ENCODE measurements at regions not wholly inside any gene's neighbourhood (a gene's known extent, or its start where the extent isn't known, plus 50 kb on each side); places are given as distances from the start of the nearest gene placed in this dataset.
"Not testable (repeated sequence)": the region's sequence is repeated elsewhere in the genome, so short reads cannot be mapped to it uniquely, and the experiment has no call there.

GRCh38 chr7:81482600-81483186 is 287.2 kb downstream of the HGF start:
- Histone ChIP-seq H3K4me1 (ENCODE audit: control insufficient read depth, insufficient read depth, low read length) (peaks cover 17% of the 10 kb centered on the region), H3K4me3 (ENCODE audit: low read depth, low read length) (no peak overlapping the region), H3K9ac (ENCODE audit: low read length) (no peak overlapping the region), H3K27ac (ENCODE audit: low read depth, low read length) (no peak overlapping the region), H3K36me3 (ENCODE audit: control insufficient read depth, insufficient read depth, low read length) (no peaks in the 10 kb centered on the region), H3K27me3 (ENCODE audit: control insufficient read depth, insufficient read depth, low read length) (no peaks in the 10 kb centered on the region), H3K9me3 (ENCODE audit: control insufficient read depth, insufficient read depth, low read depth, low read length) (no peaks in the 10 kb centered on the region)

- Histone ChIP-seq H3K4me3 (ENCODE audit: low read depth, low read length) (no peak overlapping the region), H3K27ac (ENCODE audit: low read depth, low read length) (no peak overlapping the region), H3K4me1 (ENCODE audit: control insufficient read depth, insufficient read depth, low read length) (peaks cover 12% of the 10 kb centered on the region), H3K27me3 (ENCODE audit: control insufficient read depth, insufficient read depth, low read length) (no peaks in the 10 kb centered on the region), H3K9me3 (ENCODE audit: control insufficient read depth, insufficient read depth, low read depth, low read length) (no peaks in the 10 kb centered on the region), H3K9ac (ENCODE audit: low read length) (no peak overlapping the region), H3K36me3 (ENCODE audit: control insufficient read depth, insufficient read depth, low read length) (no peaks in the 10 kb centered on the region)
Measured at GRCh38 chr7:81478664-81479063, 291.2 kb downstream of the HGF start.

GRCh38 chr7:81478201-81478600 is 291.6 kb downstream of the HGF start:
- H3K9me3 ChIP-seq (ENCODE audit: control insufficient read depth, insufficient read depth, low read depth, low read length); H3K27ac ChIP-seq (ENCODE audit: low read depth, low read length); H3K4me3 ChIP-seq (ENCODE audit: low read depth, low read length): not testable (repeated sequence)

GRCh38 chr7:81473236-81473635 is 296.6 kb downstream of the HGF start:
- Histone ChIP-seq H3K27me3 (ENCODE audit: control insufficient read depth, insufficient read depth, low read length) (no peaks in the 10 kb centered on the region), H3K4me3 (ENCODE audit: low read depth, low read length) (no peak overlapping the region), H3K9me3 (ENCODE audit: control insufficient read depth, insufficient read depth, low read depth, low read length) (no peaks in the 10 kb centered on the region), H3K36me3 (ENCODE audit: control insufficient read depth, insufficient read depth, low read length) (no peaks in the 10 kb centered on the region), H3K27ac (ENCODE audit: low read depth, low read length) (no peak overlapping the region), H3K9ac (ENCODE audit: low read length) (no peak overlapping the region), H3K4me1 (ENCODE audit: control insufficient read depth, insufficient read depth, low read length) (no peaks in the 10 kb centered on the region)

More at GRCh38 chr7:81478201-81478600, 291.6 kb downstream of the HGF start:
- H3K4me1 ChIP-seq (ENCODE audit: control insufficient read depth, insufficient read depth, low read length); H3K36me3 ChIP-seq (ENCODE audit: control insufficient read depth, insufficient read depth, low read length); H3K27me3 ChIP-seq (ENCODE audit: control insufficient read depth, insufficient read depth, low read length); H3K9ac ChIP-seq (ENCODE audit: low read length): not testable (repeated sequence)

- Histone ChIP-seq H3K9ac (ENCODE audit: low read length) (no peak overlapping the region), H3K36me3 (ENCODE audit: control insufficient read depth, insufficient read depth, low read length) (no peaks in the 10 kb centered on the region), H3K4me3 (ENCODE audit: low read depth, low read length) (no peak overlapping the region), H3K4me1 (ENCODE audit: control insufficient read depth, insufficient read depth, low read length) (no peaks in the 10 kb centered on the region), H3K27me3 (ENCODE audit: control insufficient read depth, insufficient read depth, low read length) (no peaks in the 10 kb centered on the region), H3K9me3 (ENCODE audit: control insufficient read depth, insufficient read depth, low read depth, low read length) (no peaks in the 10 kb centered on the region), H3K27ac (ENCODE audit: low read depth, low read length) (no peak overlapping the region)
Measured at GRCh38 chr7:81470724-81471379, 299.0 kb downstream of the HGF start.

GRCh38 chr7:81469869-81470723 is 299.8 kb downstream of the HGF start:
- H3K9ac ChIP-seq (ENCODE audit: low read length), result no peak overlapping the region
- H3K27ac ChIP-seq (ENCODE audit: low read depth, low read length), result no peak overlapping the region
- H3K4me3 ChIP-seq (ENCODE audit: low read depth, low read length), result no peak overlapping the region
- no peaks in the 10 kb centered on the region for H3K4me1 ChIP-seq (ENCODE audit: control insufficient read depth, insufficient read depth, low read length)
- no peaks in the 10 kb centered on the region for H3K27me3 ChIP-seq (ENCODE audit: control insufficient read depth, insufficient read depth, low read length)
- H3K36me3 ChIP-seq (ENCODE audit: control insufficient read depth, insufficient read depth, low read length), result no peaks in the 10 kb centered on the region
- H3K9me3 ChIP-seq (ENCODE audit: control insufficient read depth, insufficient read depth, low read depth, low read length), result no peaks in the 10 kb centered on the region

GRCh38 chr7:81469153-81469868 is 300.5 kb downstream of the HGF start:
- no peaks in the 10 kb centered on the region for H3K4me1 ChIP-seq (ENCODE audit: control insufficient read depth, insufficient read depth, low read length)
- no peak overlapping the region for H3K4me3 ChIP-seq (ENCODE audit: low read depth, low read length)
- no peaks in the 10 kb centered on the region for H3K9me3 ChIP-seq (ENCODE audit: control insufficient read depth, insufficient read depth, low read depth, low read length)
- H3K27me3 ChIP-seq (ENCODE audit: control insufficient read depth, insufficient read depth, low read length), result no peaks in the 10 kb centered on the region
- no peak overlapping the region for H3K27ac ChIP-seq (ENCODE audit: low read depth, low read length)
- no peak overlapping the region for H3K9ac ChIP-seq (ENCODE audit: low read length)
- H3K36me3 ChIP-seq (ENCODE audit: control insufficient read depth, insufficient read depth, low read length), result no peaks in the 10 kb centered on the region

- no peaks in the 10 kb centered on the region for H3K36me3 ChIP-seq (ENCODE audit: control insufficient read depth, insufficient read depth, low read length)
- H3K4me1 ChIP-seq (ENCODE audit: control insufficient read depth, insufficient read depth, low read length), result no peaks in the 10 kb centered on the region
- H3K4me3 ChIP-seq (ENCODE audit: low read depth, low read length), result no peak overlapping the region
- no peak overlapping the region for H3K9ac ChIP-seq (ENCODE audit: low read length)
- H3K9me3 ChIP-seq (ENCODE audit: control insufficient read depth, insufficient read depth, low read depth, low read length), result no peaks in the 10 kb centered on the region
- H3K27me3 ChIP-seq (ENCODE audit: control insufficient read depth, insufficient read depth, low read length), result no peaks in the 10 kb centered on the region
- no peak overlapping the region for H3K27ac ChIP-seq (ENCODE audit: low read depth, low read length)
Measured at GRCh38 chr7:81468526-81468925, 301.3 kb downstream of the HGF start.

- Histone ChIP-seq H3K9me3 (ENCODE audit: control insufficient read depth, insufficient read depth, low read depth, low read length) (no peaks in the 10 kb centered on the region), H3K36me3 (ENCODE audit: control insufficient read depth, insufficient read depth, low read length) (no peaks in the 10 kb centered on the region), H3K4me3 (ENCODE audit: low read depth, low read length) (no peak overlapping the region)
Measured at GRCh38 chr7:81467964-81468363, 301.9 kb downstream of the HGF start.

GRCh38 chr7:81462672-81463071 is 307.2 kb downstream of the HGF start:
- Histone ChIP-seq H3K9me3 (ENCODE audit: control insufficient read depth, insufficient read depth, low read depth, low read length) (no peaks in the 10 kb centered on the region), H3K36me3 (ENCODE audit: control insufficient read depth, insufficient read depth, low read length) (no peaks in the 10 kb centered on the region), H3K27me3 (ENCODE audit: control insufficient read depth, insufficient read depth, low read length) (no peaks in the 10 kb centered on the region), H3K4me1 (ENCODE audit: control insufficient read depth, insufficient read depth, low read length) (no peaks in the 10 kb centered on the region), H3K4me3 (ENCODE audit: low read depth, low read length) (no peak overlapping the region), H3K27ac (ENCODE audit: low read depth, low read length) (no peak overlapping the region), H3K9ac (ENCODE audit: low read length) (no peak overlapping the region)

More at GRCh38 chr7:81467964-81468363, 301.9 kb downstream of the HGF start:
- Histone ChIP-seq H3K9ac (ENCODE audit: low read length) (no peak overlapping the region), H3K27me3 (ENCODE audit: control insufficient read depth, insufficient read depth, low read length) (no peaks in the 10 kb centered on the region), H3K4me1 (ENCODE audit: control insufficient read depth, insufficient read depth, low read length) (no peaks in the 10 kb centered on the region), H3K27ac (ENCODE audit: low read depth, low read length) (no peak overlapping the region)

All from HUES6 (cell line).